ENCODE measurements at regions not wholly inside any gene's neighbourhood (a gene's known extent, or its start where the extent isn't known, plus 50 kb on each side); places are given as distances from the start of the nearest gene placed in this dataset.

DNA sequence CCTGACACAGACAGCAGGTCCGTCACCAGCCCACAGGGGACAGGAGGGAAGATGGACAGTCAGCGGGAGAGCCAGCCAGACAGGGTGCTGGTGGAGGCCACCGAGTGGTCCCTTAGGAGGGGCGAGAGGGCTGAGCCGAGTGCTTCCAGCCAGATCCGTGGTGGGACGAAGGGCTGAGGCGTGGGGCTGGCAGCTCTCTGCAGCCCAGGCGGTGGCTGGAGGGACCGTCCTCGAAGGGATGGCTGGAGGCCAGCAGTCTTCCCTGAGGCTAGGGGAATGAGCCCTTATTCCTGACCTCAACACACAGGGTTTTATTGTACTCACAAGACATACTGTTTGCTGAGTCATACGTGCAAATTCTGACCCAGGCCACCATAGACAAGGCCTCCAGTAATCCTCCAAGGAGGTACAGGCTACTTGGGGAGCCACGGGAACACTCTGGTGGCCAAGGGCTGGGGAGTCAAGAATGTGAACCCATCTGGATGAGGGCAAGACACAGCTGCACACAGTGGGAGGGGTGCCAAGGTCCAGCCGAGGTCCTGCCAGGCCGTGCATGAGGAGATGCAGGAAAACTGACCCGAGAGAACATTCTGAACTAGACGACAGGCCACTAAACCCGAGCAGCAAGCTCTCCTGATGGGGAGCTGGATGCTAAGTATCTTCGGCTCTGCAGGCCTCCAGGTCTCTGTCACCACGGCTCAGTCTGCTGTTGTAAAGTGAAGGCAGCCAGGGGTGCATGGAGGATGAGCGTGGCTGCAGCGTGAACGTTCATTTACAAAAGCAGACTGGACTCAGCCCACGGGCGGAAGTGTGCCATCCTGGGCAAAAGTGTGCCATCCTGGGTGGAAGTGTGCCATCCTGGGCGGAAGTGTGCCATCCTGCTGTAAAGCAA is 242.5 kb downstream of the TTLL2 start:
- DNase-seq = no peak

DNA sequence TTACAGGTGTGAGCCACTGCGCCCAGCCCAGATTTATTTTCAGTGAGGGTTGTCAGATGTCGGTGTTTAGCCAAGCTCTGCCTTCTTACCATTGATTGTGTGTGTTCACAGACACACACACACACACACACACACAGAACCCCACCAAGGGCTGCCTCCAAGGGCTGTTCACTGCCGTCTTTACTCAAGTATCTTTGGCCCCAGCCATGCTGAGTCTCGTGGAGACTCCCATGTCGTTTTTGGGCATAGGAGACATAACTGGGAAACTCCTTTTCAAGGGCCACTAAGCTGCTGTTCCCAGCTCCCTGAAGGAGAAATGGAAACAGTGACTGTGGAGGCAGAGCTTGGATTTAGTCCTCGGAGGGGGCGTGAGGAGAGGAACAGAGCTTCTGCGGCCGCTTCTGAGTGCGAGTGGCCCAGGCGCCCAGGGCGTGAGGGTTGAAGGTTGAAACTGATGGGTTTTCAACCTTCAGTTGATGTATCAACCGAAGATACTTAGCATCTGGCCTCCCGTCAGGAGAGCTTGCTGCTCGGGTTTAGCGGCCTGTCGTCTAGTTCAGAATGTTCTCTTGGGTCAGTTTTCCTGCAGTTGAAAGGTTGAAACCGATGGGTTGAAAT is 243.6 kb downstream of the TTLL2 start:
- no peak for DNase-seq

DNA sequence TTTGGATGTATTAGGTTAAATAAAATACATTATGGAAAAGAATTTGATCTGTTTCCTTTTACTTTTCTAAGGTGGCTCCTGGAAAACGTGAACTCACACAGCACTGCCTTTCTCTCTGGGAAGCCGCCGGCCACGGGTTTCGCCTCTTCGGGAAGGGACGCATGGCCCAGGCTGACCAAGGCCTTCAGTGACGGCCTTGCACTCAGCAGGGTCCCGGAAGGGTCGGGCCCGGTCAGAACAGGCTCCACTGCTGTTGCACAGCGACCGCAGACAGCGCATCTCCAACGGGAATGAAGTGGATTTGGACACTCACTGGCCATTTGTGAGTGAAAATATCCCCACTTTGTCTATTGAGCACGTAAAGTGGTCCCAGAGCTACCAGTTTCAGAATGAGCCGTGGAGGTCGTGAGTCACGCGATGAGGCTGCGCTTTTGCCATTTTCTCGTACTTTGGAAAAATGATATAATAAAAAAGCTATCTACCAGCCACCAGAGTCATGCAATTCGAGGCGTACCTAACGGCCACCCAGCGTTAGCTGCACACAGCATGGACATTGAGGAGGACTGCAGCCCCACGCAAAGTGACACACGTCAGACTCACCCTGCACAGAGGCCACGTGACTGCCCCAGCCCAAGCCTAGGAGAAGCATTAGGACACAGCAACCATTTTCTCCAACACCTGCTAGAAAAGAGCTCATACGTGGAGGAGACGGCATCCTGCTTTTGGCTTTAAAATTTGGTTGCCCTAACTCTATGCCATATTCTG is 244.3 kb downstream of the TTLL2 start:
- DNase-seq = no peak

DNA sequence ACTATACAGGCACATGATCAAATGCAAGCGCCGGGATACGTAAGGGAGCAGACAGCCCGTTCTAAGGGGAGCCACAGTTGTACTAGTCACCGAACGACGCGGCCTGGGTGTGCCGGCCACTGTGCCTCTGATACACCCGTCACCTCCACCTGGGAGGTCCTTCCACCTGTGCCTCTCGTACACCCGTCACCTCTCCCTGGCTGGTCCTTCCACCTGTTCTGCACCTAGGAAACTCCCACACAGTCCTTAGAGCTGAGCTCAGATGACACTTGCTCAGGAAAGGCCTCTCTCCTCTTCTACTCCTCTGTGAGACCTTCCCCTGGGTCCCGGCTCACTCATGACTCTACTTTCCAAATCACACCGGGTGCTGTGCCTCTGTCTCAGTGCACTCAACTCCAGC is 245.0 kb downstream of the TTLL2 start:
- DNase-seq = no peak

DNA sequence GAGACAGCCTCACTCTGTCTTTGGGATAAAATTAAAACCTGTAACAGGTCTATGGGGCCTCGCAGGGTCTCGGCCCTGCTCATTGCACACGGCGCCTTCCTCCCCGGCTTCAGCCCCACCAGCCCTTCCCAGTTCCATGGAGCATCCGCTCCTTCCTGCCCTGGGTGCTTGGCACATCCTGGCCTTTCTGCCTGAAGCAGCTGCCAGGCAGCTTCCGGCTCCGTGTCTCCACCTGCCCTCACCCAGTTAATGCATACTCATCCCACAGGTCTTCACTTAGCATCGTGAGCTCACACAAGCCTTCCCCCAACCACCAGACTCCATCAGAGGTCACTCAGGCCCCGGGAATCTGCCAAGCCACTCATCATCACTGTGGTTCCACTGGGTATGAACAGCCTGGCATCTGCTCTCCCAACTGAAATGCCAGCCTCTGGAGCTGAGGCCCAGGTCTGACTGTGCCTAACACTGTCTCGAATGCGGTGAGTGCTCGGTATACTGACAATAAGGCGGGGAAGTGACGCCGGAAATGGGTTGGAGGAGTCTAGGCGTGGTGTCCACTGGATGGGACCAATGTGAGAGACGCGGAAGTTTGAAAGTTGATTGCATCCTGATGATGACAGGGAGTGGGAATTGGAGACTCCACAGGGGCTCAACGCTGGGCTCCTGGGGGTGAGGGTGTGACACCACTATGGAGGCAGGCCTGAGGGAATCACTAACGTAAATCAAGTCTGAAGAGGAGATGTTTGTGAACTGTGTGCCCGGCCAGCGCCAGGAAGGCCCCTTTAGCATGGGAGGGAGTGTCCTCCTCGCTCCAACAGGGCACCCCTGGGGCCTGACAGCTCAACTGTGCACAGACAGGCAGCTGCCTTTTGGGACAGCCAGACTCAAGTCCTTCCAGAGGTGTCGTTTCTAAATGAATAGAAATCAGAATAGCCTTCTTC is 245.8 kb downstream of the TTLL2 start:
- no peak for DNase-seq

DNA sequence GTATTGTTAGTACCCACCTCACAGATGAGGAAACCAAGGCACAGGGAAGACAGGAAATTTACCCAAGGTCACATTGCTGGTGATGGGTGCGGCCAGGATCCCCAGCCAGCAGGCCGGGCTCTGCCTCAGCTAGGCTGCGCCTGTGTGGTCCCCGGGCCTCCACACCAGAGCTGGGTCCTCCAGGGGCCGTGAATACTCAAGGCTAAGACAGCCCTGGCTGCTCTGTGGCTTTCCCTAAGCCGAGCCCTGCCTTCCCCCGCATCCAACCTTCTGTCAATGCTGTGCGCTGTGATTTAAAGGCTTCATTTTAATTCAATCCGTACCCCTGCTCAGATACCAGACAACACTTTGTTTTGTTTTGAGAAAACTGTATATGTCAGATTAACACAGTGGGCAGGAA is 246.7 kb downstream of the TTLL2 start:
- no peak for DNase-seq

DNA sequence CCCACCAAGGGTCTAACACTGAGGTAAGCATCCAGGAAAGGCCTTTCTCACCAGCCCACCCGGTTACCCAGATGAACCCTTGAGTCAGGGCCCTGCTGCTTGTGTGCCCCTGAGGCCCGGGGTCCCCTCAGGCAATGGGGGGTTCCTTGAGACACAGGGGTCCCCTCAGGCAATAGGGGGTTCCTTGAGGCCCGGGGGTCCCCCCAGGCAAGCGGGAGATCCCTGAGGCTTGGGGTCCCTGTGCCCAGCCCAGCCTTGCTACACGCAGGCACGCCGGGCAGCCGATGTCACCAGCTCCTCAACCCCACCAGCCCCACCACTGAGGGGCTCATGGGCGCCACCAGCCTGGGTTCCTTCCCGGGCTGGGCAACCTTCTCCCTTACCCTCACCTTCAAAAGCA is 247.2 kb downstream of the TTLL2 start:
- no peak for DNase-seq

DNA sequence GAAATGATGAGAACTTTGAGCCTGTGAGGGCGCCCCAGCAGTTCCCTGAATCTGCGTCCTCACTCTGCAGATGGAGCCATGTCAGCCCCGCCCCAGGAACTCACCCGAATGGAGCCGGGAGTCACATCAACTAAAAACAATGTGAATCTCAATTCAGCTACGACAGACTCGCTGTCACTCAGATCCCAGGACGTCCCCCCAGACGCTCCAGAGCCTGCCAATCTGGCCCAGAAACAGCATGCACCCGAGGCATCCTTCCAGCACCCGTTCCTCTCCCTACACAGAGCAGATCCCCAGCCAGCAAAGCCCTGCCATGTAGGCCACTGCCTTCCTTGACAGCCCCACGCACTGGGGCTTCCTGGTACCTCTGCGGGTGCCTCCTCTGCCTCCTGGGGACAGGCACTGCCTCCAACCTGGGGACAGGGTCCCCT is 248.0 kb downstream of the TTLL2 start:
- no peak for DNase-seq

DNA sequence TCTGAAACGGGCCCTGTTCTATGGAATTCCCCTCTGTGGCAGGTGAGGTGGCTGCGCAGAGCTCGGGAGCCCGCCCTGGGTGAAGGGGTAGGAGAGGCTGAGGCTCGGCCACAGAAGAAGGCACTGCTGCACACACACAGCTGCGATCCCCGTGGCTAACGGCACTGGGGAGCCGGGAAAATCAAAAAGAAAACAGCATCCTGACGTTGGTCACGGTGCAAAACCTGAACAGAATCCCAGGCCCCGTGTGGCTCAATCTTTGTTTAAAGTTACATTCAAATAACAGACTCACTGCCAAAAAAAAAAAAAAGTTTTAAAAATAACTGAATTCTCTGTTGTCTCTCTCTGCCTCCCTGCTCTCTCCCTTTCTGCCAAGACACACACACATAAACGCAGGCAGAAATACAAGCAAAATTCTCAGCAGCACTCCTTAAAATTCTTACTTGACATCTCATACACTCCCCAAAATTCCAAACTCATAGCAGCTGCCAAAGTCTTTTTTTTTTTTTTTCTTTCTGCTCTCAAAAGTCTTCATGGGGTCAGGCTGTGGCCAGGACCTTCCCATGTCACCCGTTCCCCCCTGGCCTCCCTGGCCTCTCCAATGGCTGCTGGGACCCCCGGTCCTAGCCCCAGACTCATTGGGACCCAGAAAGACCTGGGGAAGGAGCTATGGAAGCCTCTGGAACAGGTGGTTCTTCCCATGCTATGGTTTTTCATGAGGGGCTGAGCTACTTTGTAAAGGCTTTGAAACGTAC is 248.8 kb downstream of the TTLL2 start:
- DNase-seq = no peak

DNA sequence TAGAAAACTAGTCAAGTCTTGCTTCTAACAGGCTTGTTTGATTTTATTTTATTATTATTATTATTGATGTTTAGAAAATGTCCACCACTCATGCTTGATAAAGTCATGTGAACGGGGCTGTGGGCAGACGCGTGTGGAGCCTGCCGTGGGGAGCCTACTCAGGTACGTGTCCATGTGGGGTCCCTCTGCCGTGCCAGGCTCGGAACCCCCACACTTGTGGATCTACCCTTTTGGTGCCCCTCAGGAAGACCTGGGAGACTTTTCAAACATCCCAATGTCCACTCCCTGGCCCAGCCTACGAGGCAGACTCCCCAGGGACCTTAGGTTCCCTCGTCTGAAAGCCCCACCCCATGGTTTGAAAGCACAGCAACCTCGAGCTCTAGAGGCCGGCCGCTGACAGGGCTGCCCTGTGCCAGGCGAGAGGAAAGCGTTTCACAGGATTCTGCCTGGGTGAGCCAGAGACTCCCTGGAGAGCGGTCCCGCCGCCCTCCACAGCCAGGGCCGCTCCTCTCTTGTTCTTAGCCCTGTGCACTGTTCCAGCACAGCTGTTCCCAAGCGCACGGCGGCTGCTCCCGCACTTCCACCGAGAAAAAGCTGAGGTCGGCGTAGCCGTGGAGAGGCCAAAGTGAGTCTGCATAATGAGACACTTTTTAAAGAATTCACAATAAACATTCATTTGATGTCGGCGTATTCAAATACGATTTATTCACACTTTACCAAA is 249.7 kb downstream of the TTLL2 start:
- no peak for DNase-seq

DNA sequence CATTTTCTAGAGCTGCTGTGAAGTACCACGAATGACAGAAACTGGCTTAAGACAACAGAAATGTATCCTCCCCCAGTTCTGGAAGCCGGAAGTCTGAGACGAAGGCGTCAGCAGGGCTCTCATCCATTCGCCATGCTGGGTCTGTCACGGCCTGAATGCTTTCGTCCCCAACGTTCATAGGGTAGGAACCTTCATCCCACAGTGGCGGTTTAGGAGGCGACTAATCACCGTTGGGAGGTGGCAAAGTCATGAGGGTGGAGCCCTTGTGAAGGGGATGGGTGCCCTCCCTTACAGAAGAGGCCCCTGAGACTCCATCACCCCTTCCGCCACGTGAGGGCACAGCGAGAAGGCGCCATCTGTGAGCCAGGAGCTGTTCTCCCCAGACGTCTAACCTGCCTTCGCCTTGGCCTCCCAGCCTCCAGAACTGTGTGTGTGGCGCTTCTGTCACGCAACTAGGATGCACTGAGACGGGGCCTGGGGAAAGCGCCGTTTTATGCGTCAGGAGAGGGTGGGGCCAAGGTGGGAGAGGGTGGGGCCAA is 250.3 kb downstream of the TTLL2 start:
- DNase-seq = no peak

DNA sequence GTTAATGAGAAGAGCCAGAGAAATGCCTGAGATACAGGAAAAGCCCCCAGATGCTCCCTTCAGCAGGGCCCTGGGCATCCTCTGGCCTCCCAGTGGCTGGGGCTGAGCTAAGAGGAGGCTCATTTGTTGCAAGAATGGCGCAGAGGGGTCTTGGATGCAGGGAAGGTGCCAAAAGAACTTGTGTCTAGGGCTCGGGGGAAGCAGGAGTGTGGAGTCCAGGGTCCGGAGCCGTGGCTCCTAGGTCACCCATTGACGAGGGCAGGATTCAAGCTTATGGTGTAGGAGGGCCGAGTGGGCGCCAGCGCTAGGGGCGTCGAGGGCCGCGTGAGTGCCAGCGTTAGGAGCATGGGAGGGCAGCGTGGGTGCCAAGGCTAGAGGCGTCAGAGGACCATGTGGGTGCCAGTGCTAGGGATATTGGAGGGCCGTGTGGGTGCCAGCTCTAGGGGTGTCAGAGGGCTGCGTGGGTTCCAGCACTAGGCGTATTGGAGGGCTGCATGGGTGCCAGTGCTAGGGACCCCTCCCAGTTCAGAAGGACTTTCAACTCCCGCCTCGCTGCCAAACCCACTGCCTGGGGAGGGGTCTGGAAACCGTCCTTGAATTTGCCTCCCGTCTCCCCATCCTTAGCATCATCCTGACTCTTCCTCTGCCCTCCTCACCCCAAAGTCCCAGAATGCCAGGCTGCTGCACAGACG is 250.5 kb upstream of the AFDN start:
- DNase-seq = no peak

DNA sequence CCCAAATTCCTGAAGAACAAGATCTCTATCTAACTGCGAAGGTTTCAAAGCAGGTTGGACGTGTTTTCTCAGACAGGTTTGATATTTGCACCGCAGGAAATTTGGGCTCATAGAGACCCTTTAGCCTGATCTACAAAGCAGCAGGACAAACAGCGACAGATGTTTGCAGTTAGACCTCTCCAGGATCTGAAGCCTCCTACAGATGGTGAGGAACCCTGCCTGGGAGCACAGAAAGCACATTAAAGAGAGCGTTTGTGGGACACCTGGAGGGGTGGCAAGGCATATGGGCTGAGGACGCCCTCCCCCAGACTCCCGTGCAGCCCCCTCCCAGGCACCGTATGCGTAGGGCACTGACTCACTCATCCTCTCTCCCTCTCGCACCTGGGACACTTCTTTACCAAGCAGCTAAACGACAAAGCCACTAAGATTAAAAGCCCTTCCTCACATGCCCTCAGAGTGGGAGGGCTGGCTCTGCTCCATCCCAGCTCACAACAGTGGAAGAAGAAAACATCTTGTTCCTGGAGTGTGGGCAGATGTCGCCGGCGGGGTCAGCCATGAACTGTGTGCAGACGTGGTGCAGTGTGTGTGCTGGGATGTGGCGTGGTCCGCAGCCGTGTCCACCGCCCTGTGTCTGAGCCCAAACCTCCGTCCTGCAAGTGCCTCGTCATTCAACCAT is 249.7 kb upstream of the AFDN start:
- DNase-seq = no peak

DNA sequence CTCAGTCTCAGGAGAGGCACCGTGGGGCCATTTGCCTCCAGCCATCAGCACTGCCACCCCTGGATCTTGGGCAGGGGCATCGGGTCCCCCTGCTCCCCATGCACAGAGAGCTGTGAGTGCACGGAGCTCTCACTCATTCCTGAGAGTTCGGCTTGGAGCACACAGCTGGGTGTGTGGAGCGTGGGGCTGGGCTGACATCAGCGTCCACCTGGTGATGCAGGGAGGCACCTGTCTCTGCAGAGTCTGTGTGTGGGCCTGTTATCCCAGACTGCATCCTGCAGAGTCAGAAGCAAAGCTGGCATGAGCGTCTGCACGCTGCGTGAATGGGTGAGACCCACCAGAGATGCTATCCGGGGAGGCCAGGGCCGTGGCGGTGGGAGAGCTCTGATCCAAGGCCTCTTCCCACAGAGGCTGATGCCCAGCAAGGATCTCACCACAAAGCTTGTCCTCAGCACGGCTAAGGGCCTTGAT is 248.8 kb upstream of the AFDN start:
- DNase-seq = no peak

DNA sequence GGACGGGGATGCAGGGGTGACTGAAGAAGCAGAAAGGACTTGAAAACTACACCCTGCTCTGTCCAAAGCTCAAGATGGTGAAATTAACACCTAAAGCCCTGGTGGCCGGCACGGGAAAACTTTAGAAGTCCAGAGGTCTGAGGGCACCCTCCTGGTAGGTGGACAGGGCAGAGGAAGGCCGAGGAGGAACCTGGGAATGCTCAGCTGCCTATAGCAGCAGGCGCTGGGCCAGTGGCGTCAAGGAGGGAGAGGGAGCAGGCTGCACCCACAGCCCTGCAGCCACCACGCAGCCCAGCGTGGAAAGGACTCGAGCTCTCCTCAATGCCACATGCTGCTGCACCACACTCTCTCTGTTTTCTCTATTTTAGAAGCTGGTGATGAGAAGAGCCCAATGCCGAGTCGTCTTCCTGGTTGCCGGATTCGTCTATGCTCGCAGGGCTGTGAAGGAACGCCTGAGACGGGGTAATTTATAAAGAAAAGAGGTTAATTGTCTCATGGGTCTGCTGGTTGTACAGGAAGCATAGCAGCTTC is 248.3 kb upstream of the AFDN start:
- DNase-seq = no peak

DNA sequence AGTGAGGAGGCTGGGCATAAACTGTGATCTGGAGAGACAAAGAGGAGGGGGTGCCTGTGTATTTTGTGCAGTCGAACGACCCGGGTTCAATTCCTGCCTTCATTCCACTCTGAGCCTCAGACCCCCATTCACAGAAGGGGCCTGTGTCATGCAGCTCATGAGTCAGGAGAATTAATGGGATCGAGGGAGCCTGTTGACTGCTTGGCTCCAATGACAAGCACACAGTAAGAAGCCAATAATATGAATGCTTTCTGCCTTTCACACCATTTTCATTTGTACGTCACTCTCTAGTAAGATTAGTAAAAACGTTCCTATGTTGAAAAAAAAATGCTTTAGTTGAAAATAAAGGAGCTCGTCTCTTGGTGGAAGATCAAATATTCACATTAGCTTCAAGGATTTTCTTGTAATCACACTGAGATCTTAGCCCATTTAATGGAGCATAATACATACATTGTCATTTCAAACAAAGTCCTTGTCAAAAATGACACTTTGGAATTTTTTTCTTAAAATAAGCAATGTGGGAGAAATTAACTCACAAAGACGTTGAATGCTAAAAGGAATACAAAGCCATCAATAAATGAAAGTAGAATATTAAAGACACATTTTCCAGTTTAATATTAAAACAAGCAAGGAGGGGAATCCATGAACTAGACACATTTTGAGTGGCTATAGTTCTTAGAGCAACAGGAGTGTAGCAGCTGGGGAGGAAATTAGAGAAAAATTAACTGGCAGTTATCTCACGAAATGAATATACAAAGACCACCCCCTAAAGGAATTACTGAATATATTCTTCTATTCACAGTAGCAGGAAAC is 246.7 kb upstream of the AFDN start:
- DNase-seq = no peak

DNA sequence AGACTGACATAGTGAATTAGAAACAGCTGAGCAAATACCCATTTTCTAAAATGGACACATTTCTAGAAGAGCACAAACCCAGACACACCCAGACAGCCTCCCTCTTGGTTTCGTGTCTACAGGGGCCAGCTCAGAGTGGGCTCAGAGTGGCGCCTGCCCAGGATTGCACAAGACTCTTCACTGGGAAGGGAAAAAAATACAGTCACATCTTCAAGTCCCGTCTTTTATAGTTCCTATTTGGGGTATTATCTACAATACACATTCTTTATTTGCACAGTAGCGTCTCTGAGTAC is 246.1 kb upstream of the AFDN start:
- DNase-seq = no peak

DNA sequence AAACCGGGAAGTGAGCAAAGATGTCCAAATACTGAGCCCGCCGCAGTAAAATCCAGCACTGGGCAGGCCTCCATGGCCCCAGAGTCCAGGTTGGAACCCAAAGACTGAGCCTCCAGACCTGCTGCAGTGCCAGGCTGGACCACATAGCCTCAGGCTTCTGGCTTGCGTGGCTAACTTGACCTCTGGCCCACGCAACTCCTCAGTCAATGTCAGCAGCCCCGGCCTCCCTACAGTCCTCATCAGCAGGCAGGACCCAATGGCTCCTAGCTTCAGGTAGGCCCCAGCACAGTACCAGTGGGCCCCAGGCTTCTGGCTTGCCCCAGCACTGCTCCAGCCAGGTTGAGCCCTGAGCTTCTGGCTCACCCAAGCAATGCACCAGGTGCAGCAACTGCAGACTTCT is 245.1 kb upstream of the AFDN start:
- no peak for DNase-seq

DNA sequence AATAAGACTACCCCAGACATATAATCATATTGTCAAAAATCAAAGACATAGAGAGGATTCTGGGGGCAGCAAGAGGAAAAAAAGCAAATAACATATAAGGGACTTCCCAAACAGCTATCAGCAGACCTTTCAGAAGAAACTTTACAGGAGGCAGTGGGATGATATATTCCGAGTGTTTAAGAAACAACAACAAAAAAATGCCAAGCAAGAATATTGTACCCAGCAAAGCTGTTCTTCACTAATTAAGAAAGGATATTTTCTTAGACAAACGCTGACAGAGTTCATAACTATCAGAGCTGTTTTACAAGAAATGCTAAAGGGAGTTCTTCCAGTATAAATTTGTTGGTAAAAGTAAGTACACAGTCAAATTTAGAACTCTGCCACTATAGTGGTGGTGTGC is 243.3 kb upstream of the AFDN start:
- DNase-seq = no peak
